Nucleus accumbens (tissue), 56 donors: ENCODE measurements at regions not wholly inside any gene's neighbourhood (a gene's known extent, or its start where the extent isn't known, plus 50 kb on each side); places are given as distances from the start of the nearest gene placed in this dataset.

Experiments used
- DNase-seq, 56 donors: peaks; one replicate each; lab custom pipeline; 2025; lab: John Stamatoyannopoulos, UW

DNA sequence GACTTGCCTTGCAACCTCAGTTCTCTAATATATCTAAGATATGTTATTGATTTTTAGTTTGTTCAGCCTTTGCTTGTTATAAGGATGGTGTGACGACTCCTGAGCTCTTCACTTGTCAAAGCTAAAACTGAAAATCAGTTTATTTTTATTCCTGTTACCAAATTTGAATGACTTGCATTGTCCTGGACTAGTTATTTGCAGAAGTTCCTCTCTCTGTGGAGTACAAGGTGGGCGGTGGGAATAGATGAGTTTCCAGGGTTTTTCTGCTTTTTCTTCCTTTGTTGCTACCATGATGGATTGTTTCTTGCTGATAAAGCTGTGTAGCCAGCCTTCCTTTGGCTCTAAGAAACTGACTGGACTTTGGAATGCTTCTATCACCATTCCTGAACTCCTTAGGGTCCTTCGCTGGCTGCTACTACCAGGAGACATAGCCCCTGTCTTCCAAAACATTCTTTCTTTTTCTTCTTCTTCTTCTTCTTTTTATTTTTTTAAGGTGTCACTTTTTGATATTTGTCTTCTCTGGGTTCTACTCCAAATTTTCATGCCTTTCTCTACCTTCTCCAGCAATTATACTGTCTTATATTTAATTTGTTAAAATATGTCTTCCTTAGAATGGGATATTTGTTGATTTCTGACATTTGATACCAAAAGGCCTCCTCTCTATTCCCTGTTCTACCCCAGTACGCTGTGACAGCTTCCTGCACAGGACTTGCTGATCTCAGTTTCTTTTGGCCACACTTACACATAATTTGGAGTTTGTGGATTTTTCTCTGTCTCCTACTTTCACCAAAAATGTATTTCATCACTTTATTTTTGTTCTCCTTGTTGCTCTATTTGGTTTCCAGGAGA, 145.1 kb upstream of the THRB start:
- no peak for DNase-seq

DNA sequence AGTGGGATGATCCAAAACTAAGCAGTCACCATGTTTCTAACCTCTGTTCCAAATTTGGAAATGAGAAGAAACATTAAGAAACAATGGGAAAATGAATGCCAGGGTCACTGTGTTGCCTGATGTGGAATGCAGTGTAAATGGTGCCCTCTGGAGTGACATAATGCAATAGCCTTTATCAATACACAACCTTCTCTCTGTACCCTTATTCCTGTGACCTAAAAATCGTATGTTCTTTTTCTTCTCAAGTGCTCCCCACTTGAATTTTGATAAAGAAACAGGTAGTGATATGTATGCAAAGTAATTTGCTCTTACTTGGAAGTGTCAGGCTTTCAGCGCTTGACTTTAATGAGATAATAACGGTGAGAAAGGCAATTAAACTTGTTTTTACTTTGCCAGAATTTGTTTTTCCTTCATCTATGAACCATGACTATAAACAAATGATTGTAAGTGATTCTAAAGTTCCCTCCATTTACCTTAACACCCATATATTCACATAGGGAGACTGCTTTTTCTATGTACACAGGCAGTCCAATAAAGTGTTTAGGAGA, 145.8 kb upstream of the THRB start:
- peak in 1 of 56 donors; percentile 2 for DNase-seq

DNA sequence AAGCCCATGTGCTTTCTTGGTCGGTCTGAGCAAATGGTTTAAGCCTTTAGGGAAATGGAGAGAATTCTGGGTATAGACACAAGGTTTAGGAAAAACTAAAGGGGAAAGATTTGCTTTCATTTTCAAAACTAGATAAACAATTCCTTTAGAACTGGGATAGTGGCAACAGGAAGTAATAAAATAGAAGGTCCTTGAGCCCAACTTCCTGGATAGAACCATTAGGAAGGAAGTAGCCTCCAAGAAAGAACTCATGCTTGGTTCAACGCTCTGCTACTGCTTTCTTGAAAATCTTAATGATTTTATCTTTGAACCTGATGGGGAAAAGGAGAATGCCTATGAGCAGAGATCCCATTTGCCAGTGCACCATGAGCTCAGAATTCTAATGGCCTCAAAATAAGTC, 147.0 kb upstream of the THRB start:
- DNase-seq: no peak

DNA sequence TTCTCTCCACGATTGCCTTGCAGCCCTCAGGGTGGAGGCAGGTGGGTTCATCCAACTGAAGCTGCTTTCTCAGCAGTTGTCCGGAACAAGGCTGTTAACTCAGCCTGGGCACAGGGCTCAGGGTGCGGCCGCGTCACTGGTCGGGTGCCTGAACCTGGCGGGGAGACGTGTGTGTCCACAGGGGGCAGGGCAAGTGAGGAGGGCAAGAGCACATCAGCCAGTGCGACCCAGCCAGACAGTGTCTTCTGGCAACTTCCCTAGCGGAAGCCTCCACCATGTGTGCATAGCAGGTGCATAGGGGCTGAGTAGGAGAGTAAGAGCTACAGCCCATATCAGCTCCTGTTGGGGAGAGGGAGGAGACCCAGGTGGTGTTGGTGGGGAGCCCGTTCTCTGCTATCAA, 150.4 kb upstream of the THRB start:
- no peak for DNase-seq

DNA sequence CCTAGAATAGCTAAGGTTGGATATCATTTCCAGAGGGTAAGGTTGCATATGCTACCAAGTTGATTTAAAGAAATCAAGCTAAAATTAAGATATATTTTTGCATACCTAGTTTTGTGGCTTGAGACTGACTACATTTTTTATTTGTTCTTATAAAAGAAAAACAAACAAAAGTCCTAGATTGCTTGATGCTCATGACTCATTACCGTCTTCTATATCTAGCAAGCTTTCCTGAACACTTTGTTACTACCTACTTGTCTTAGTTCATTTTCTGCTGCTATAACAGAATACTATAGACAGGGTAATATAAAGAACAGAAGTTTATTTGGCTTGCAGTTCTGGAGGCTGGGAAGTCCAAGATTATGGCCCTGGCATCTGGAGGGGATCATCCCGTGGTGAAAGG, 152.1 kb upstream of the THRB start:
- no peak for DNase-seq

DNA sequence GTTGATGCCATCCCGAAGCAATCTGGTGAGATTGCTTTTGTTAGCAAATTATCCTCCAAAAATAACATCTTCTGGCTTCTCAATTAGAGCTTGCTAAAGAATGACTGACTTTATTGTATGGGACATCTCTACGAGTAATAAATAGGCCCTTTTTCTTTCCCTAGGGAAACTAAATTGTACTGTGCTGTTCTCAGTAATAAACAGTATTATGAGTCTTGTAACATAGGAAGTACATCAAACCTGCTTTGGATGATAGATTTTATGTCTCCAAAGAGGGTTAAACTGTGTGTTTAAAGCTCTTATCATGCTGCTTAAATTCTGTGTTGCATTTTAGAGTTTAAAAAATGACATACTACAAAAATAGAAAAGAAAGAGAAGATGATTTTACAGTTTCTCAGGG, 153.4 kb upstream of the THRB start:
- DNase-seq: no peak

DNA sequence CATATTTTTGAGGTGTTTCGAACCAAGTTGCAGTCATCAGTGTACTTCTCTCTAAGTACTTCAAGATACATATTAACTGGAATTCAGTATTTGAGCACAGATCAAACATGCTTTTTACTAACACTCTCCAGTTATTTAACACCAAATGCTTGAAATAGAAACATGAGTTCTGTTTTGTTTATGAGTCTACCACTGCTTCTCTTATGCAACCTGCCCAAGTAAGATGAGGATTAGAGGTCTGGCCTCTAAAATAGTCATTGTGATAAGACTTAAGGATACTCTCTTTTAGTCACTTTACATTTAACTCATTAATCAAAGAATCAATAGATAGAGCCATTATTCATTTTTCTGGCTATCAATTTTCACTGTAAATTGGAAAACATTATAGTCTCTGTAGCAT, 156.2 kb upstream of the THRB start:
- no peak for DNase-seq

DNA sequence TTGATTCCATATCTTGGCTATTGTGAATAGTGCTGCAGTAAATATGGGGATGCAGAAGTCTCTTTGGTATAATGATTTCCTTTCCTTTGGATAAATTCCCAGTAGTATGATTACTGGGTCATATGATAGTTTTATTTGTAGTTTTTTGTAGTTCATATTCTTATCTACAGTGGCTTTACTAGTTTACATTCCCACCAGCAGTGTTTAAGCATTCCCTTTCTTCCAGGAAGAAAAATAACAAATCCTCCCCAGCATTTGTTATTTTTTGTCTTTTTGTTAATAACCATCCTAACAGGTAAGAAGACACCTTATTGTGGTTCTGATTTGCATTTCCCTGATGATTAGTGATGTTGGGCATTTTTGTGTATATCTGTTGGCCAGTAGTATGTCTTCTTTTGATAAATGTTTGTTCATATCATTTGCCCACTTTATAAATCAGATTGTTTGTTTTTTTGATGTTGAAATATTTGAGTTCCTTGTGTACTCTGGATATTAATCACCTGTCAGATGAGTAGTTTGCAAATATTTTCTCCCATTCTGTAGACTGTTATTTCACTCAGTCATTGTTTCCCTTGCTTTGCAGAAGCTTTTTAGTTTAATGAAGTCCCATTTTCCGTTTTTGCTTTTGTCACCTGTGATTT, 163.3 kb upstream of the THRB start:
- no peak for DNase-seq

DNA sequence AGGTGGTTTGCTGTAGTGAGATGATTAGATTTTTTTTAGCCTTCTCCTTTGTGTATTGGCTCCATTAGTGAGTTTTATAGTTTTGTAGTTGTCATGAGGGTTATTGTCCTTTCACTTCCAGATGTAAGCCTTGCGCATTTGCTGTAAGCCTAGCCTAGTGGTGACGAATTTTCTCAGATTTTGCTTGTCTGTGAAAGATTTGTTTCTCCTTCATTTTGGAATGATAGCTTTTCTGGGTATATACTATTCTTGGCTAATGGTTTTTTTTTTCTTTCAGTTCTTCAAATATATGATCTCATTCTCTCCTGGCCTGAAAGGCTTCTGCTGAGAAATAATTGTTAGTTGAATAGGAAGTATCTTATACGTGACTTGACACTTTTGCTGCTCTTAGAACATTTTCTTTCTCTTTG, 166.5 kb upstream of the THRB start:
- no peak for DNase-seq

DNA sequence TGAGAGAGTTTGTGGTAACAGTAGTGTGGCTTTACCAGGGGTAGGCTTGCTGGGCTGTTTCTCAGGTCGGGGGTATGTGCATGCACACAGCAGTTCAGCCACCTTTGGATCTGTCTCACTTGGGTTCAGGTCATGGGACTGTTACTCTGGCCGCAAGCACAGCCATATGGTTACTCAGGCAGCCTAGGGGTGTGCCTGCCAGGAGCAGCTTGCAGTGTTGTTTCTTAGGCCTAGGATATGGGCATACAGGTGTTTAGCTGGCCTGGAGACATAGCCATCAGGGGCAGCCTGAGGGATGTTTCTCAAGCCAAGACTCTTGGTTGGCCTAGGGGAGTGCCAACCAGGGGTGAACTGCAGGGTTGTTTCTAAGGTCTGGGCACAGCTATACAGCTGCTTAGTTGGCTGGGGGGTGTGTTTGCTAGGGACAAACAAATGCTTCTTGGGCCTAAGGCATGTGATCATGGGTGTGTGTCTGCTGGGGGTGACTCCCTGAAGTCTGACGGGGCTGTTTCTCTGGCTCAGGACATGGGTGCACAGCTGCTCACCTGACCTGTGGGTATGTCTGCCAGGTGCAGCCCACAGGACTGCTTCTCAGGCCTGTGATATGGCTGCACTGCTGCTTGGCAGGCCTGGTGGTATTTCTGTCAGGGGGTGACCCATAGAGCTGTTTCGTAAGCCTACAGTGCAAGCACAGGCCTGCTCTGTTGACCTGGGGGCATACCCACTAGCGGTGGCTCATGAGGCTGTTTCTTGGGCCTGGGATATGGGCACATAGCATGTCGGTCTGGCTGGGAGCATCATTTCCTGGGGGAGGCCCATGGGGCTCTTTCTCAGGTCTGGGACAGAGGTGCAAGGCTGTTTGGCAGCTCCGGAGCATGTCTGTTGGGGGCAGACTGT, 168.0 kb upstream of the THRB start:
- no peak for DNase-seq

DNA sequence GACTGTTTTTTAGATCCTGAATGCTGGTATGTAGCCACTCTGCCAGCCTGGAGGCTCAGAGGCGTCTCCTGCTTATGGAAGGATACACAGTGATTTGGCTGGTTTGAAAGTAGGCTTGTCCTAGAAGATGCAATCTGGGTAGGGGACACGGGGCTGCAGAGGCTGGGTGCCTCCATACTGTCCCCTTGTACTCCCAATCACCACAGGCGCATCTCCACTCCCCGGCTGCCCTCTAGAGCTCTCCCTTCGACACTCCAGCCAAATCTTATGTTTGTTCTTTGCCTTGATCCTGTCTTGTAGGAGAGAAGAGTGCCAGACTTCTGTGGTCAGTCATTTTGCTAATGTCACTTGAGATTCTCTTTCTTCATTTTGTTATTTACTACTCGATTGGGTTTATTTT, 168.8 kb upstream of the THRB start:
- DNase-seq: no peak

DNA sequence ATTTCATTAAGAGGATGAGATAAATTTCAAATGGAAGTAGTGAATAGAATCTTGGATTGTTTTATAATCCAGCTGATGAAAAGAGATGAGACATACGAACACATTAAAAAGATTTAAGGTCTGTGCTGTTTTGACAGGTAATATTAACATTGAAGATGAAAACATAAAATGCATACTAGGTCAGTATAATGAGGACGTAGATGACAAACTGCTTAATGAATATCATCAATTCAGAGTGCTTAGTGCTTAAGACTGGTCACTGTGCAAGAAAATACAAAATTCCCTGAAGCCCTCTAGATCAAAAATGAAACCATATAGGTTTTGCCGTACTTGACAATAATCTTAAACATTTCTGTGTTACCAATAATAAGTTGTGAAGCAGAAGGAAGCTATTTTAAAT, 173.4 kb upstream of the THRB start:
- no peak for DNase-seq

DNA sequence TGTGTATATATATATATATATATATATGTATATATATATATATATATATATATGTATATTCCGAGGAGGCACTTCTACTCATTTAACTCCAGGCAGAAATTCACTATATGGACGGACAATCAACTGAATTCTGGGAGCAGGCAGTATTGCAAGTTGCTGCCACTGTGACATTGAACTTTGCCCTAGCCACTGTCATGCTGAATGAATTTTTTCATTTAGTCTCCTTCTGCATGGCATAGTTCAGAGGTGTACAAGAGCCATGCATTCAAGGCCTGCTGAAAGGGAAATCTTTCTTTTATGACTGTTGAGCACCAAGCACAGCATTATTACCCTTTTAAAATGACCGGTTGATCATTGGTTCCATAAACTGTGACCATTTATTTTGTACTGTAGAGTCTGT, 176.2 kb upstream of the THRB start:
- no peak for DNase-seq

DNA sequence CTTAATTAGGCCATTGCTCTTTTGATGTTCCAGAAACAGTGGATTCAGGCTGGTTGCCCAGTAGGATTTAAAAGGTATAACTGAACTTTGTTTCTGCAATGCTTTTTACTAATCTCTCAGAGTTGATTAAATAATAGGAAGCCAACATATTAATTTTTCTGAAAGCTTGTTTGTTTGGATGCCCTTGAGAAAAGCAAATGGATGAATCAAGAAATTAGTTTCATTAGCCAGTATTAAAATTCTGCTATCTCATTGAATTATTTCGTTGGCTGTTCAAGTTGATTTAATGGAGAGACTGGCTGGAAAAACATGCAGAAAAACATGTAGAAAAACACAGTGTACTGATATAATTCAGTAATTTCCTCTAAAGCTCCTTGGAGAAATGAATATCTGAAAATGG, 178.9 kb upstream of the THRB start:
- no peak for DNase-seq

DNA sequence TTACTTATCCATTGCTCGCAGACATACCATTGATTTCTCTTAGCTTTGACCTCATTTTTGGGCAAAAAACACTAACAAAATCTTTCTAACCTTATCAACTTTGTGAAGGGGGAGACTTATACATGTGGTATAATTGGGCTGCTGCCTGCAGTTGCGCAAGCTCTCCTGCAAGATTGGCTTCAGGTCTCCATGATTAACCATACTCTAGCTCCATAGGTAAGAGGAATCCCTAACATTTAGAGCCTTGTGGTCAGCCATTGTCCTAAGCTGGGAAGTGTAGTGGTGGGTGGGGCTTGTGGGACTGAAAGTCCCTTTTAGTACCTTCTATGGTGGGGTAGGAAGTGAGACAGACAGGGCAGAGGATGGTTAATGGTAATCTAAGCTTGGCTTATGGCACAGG, 179.6 kb upstream of the THRB start:
- DNase-seq: no peak

DNA sequence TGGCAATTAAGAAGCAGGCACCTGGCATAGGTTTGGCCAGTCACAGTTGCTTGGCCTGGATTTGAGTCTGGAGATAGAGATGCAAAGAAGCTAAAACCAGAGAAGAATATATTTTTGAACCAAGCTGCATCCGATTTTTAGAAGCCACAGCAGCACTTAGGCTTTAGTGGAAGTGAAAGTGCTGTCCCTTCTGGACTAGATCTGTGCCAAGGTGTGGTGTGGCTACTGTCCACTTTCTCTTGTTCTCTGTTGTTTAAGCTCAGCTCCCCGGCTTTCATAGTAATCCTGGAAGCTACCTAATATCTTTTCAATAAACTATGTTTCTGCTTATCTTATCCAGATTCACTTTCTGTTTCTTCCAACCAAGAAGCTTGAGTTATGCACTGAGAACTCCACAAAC, 183.4 kb upstream of the THRB start:
- DNase-seq: no peak

DNA sequence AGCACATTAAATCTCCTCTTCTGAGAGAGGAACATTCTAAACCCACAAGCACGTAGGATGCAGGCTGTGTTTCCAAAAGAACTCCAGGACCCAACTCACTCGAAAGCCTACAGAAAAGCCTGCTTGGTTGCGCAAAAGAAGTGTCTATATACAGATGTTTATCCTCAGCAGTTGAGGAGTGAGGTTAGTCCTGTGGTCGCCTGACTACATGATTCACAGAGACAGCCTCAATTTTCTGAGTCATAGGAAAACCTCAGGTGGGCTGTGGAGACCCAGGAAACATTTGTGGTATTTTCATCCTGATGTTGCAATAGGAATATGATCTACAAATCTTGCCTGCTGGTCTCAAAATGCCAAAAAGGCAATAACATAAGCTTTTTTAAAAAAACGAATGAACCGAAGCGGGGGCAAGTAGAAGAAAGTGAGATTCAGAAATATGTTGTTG, 183.8 kb upstream of the THRB start:
- no peak for DNase-seq

DNA sequence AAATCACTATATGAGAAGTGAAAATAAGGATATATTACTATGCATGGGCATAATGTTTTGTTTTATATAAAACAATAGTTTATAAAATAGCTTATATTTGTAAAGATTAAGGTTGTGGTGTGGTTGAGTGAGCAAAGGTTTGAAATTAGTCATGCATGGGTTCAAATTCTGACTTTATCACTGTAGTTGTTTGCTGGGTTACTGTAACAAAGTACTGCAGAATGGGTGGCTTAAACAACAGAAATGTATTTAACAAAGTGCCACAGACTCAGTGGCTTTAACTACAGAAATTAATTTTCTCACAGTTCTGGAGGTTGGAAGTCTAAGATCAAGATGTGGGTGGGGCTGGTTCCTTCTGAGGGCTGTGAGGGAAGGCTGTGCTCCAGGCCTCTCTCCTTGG, 184.8 kb upstream of the THRB start:
- DNase-seq: no peak

DNA sequence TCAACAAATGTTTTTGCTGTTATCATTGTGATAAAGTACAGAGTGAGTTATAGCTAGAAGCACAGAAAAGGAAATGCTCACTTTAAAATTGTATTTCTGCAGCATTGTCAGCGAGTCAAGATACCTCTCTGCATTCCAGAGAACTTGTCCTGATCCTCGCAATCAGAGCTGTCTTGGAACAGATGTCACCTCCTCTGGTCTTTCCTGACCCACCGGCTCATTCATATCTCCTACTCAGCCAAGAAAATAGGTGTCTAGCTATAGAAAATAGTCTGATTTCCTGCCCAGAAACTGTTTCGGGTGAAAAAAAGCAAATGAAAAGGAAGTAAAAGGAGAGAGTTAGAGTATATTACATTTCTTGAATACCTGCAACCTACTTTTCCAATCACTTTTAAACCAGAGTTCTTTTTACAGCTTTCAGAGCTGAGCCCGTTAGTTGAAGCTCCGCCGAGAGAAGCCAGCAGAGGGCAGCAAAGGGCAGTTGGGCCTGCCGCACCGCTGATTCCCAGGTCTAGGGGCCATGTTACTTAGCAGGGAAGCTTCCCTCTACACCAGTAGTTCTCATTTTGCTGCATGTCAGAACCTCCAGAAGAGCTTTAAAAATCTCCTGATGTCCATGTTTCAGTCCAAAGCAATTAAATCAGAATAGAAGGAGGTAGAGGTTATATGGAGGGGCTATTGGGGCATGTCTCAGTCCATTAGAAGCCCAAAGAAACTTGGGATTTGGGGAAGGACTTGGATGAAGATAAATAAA, 185.7 kb upstream of the THRB start:
- DNase-seq: peak in 31 of 56 donors; percentile 3 to 64 (median 23)

DNA sequence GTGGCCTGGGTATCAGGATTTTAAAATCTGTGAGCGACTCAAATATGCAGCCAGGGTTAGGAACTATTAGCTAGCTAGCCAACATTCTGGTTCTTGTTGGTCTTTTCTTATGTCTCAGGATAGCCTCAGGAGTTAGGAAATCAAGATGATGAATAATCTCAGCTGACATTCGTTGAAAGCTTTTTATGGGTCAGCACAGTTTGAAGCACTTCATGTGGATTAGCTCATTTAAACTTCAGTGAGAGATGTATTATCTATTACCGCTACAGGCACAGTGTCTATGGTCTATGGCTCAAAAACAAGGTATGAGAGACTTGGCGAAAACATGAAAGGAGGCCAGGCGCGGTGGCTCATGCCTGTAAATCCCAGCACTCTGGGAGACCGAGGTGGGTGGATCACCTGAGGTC, 187.5 kb upstream of the THRB start:
- no peak for DNase-seq
